ENCODE measurements at regions not wholly inside any gene's neighbourhood (a gene's known extent, or its start where the extent isn't known, plus 50 kb on each side); places are given as distances from the start of the nearest gene placed in this dataset.
"Not testable (repeated sequence)": the region's sequence is repeated elsewhere in the genome, so short reads cannot be mapped to it uniquely, and the experiment has no call there.

DNA sequence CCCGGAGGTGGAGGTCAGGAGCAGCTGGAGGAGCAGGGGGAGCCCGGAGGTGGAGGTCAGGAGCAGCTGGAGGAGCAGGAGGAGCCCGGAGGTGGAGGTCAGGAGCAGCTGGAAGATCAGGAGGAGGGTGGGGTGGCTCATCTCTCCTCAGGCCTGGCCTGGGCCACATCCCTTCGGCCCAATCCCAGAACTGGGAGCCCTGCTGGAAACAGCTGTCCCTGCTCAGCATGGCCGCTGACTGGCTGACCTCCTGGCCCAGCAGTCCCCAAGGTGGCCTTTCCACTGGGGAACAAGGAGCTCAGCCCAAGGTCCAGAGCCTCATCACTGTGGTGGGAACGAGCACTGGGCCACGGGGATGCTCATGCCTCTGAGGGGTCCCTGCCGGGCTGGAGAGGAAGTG, 66.6 kb upstream of the LAPTM4A start:
- Histone ChIP-seq H3K4me3 (ENCODE audit: low read depth in 1 of 2, low read length in 2 of 2) (no peak overlapping the region), H3K4me1 (ENCODE audit: control insufficient read depth in 1 of 2, insufficient read depth in 2 of 2, low read length in 2 of 2) (peaks cover 0 to 3% of the 10 kb centered on the region in 2 donors), H3K27me3 (ENCODE audit: low read depth, low read length) (no peaks in the 10 kb centered on the region), H3K36me3 (ENCODE audit: control insufficient read depth in 1 of 2, insufficient read depth in 2 of 2, low read length in 2 of 2) (no peaks in the 10 kb centered on the region), H3K27ac (ENCODE audit: low read length) (no peak overlapping the region), H3K9me3 (ENCODE audit: control insufficient read depth in 1 of 2, low read length in 2 of 2) (no peaks in the 10 kb centered on the region)

DNA sequence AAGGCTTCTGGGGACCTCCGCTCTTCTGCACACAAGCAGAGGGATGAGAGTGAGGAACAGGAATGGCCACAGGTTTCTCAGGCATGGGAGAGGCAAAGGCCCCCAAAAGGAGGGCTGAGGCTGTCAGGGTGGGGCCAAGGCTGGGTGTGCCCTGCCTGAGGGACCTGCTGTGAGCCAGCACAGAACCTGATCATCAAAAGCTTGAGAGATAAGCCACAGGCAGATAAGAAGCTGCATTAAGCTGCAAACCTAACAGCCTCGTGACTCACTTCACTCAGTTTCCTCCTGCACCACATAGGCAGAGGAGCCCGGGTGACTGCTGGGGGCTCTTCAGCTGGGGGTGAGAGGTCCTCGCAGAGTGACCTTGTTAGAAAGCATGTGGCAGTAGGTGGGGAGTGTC, 64.5 kb upstream of the LAPTM4A start:
- Histone ChIP-seq H3K4me1 (ENCODE audit: control insufficient read depth in 1 of 2, insufficient read depth in 2 of 2, low read length in 2 of 2) (peaks cover 0 to 3% of the 10 kb centered on the region in 2 donors), H3K27ac (ENCODE audit: low read length) (no peak overlapping the region), H3K36me3 (ENCODE audit: control insufficient read depth in 1 of 2, insufficient read depth in 2 of 2, low read length in 2 of 2) (no peaks in the 10 kb centered on the region), H3K9me3 (ENCODE audit: control insufficient read depth in 1 of 2, low read length in 2 of 2) (no peaks in the 10 kb centered on the region), H3K27me3 (ENCODE audit: low read depth, low read length) (no peaks in the 10 kb centered on the region), H3K4me3 (ENCODE audit: low read depth in 1 of 2, low read length in 2 of 2) (no peak overlapping the region)

- peaks cover 0 to 4% of the 10 kb centered on the region in 2 donors for H3K9me3 ChIP-seq (ENCODE audit: control insufficient read depth in 1 of 2, low read length in 2 of 2)
- no peaks in the 10 kb centered on the region for H3K36me3 ChIP-seq (ENCODE audit: control insufficient read depth in 1 of 2, insufficient read depth in 2 of 2, low read length in 2 of 2)
- H3K27ac ChIP-seq (ENCODE audit: low read length), result no peak overlapping the region
- H3K27me3 ChIP-seq (ENCODE audit: low read depth, low read length), result no peaks in the 10 kb centered on the region
- H3K4me3 ChIP-seq (ENCODE audit: low read depth in 1 of 2, low read length in 2 of 2), result no peak overlapping the region
- peaks cover 0 to 3% of the 10 kb centered on the region in 2 donors for H3K4me1 ChIP-seq (ENCODE audit: control insufficient read depth in 1 of 2, insufficient read depth in 2 of 2, low read length in 2 of 2)
These were observed 63.9 kb upstream of the LAPTM4A start for GRCh38 chr2:20115374-20115773.

DNA sequence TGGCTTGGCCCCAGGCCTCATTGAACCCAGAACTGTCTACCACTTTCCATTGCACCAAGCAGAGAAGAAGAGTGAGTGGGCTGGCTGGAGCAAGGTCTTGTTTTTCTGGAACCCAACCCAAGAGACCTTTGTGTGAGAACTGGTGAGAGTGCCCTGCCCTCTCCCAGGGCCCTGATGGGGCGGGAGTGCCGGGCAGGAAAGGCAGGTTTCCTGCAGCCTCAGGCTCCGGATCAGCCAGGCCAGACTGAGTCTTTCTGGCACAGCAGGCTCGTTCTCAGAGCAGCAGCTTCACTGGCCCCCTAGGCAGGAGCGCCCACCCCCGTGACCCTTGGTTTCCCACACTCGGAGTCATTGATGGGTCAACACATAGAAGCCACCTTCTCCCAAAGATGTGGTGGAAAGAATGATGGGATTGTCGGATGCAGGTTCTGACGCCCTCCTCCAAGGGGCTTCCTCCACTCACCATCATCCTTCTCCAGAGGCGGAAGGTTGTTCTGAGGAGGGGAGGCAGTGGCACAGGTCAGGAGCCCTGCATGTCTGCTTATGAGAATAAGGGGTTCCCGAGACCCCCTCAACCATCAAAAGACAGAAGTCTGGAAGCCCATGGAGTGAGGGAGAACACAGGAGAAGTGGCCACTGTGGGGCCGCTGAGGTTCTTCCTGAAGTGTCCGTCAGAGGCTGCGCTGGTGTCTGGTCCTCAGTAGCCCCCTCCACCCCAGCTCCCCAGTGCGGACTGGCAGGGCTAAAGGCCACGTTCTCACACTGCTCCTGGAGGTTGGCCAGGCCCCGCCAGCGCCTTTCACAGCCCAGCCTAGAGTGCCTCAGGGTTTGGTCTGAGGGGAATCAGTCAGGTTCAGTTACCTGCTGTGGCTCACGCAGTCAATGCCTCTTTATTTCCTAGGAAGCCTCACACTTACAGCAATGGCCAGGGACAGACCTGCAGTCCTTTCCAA, 62.8 kb upstream of the LAPTM4A start:
- H3K4me3 ChIP-seq (ENCODE audit: low read depth in 1 of 2, low read length in 2 of 2), result no peak overlapping the region
- H3K4me1 ChIP-seq (ENCODE audit: control insufficient read depth in 1 of 2, insufficient read depth in 2 of 2, low read length in 2 of 2), result peaks cover 0 to 3% of the 10 kb centered on the region in 2 donors
- peaks cover 0 to 7% of the 10 kb centered on the region in 2 donors for H3K9me3 ChIP-seq (ENCODE audit: control insufficient read depth in 1 of 2, low read length in 2 of 2)
- H3K27ac ChIP-seq (ENCODE audit: low read length), result no peak overlapping the region
- H3K36me3 ChIP-seq (ENCODE audit: control insufficient read depth in 1 of 2, insufficient read depth in 2 of 2, low read length in 2 of 2), result no peaks in the 10 kb centered on the region
- H3K27me3 ChIP-seq (ENCODE audit: low read depth, low read length), result no peaks in the 10 kb centered on the region

- Histone ChIP-seq H3K4me3 (ENCODE audit: low read depth in 1 of 2, low read length in 2 of 2) (no peak overlapping the region), H3K27me3 (ENCODE audit: low read depth, low read length) (no peaks in the 10 kb centered on the region), H3K36me3 (ENCODE audit: control insufficient read depth in 1 of 2, insufficient read depth in 2 of 2, low read length in 2 of 2) (no peaks in the 10 kb centered on the region), H3K9me3 (ENCODE audit: control insufficient read depth in 1 of 2, low read length in 2 of 2) (peaks cover 0 to 7% of the 10 kb centered on the region in 2 donors), H3K4me1 (ENCODE audit: control insufficient read depth in 1 of 2, insufficient read depth in 2 of 2, low read length in 2 of 2) (peaks cover 0 to 3% of the 10 kb centered on the region in 2 donors), H3K27ac (ENCODE audit: low read length) (no peak overlapping the region)
These were observed 61.8 kb upstream of the LAPTM4A start for GRCh38 chr2:20113004-20113796.

DNA sequence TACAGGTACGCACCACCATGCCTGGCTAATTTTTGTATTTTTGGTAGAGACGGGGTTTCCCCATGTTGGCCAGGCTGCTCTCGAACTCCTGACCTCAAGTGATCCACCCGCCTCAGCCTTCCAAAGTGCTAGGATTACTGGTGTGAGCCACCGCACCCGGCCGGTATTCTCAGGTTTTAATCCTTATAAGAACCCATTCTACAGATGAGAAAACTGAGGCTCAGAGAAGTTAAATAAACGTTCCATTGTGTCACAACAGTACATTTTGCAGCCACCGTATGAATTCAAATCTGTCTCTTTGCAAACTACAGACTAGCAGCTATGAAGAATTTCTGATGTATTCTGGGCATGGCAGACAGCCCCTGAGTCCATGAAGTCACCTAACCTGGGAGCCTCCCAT, 60.9 kb upstream of the LAPTM4A start:
- not testable (repeated sequence) for H3K36me3 ChIP-seq (ENCODE audit: control insufficient read depth in 1 of 2, insufficient read depth in 2 of 2, low read length in 2 of 2); H3K4me3 ChIP-seq (ENCODE audit: low read depth in 1 of 2, low read length in 2 of 2); H3K27me3 ChIP-seq (ENCODE audit: low read depth, low read length); H3K4me1 ChIP-seq (ENCODE audit: control insufficient read depth in 1 of 2, insufficient read depth in 2 of 2, low read length in 2 of 2); H3K9me3 ChIP-seq (ENCODE audit: control insufficient read depth in 1 of 2, low read length in 2 of 2); H3K27ac ChIP-seq (ENCODE audit: low read length)

GRCh38 chr2:20111311-20112131, 60.1 kb upstream of the LAPTM4A start:
- Histone ChIP-seq H3K36me3 (ENCODE audit: control insufficient read depth in 1 of 2, insufficient read depth in 2 of 2, low read length in 2 of 2) (no peaks in the 10 kb centered on the region), H3K27me3 (ENCODE audit: low read depth, low read length) (no peaks in the 10 kb centered on the region), H3K4me1 (ENCODE audit: control insufficient read depth in 1 of 2, insufficient read depth in 2 of 2, low read length in 2 of 2) (peaks cover 0 to 3% of the 10 kb centered on the region in 2 donors), H3K4me3 (ENCODE audit: low read depth in 1 of 2, low read length in 2 of 2) (no peak overlapping the region), H3K9me3 (ENCODE audit: control insufficient read depth in 1 of 2, low read length in 2 of 2) (peaks cover 0 to 7% of the 10 kb centered on the region in 2 donors), H3K27ac (ENCODE audit: low read length) (no peak overlapping the region)

DNA sequence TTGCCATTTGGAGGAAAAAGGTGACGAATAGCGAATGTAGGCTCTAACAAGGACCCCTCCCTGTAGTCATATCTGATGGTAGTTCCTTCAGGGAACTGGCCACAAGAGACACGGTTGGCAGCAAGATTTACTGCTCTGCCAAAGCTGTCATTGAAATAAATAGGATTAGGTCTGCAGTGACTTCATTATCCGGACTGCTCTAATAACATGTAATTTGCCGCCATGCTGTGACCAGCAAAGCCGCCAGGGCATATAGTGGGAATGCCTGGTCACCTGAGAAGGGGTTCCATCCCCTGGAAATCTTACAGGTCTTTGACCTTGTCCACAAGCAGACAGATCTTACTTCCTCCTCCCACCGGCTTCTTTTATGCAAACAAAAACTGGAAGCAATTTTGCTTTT, 59.4 kb upstream of the LAPTM4A start:
- Histone ChIP-seq H3K9me3 (ENCODE audit: control insufficient read depth in 1 of 2, low read length in 2 of 2) (peaks cover 0 to 7% of the 10 kb centered on the region in 2 donors), H3K4me3 (ENCODE audit: low read depth in 1 of 2, low read length in 2 of 2) (no peak overlapping the region), H3K4me1 (ENCODE audit: control insufficient read depth in 1 of 2, insufficient read depth in 2 of 2, low read length in 2 of 2) (peaks cover 0 to 3% of the 10 kb centered on the region in 2 donors), H3K27me3 (ENCODE audit: low read depth, low read length) (no peaks in the 10 kb centered on the region), H3K36me3 (ENCODE audit: control insufficient read depth in 1 of 2, insufficient read depth in 2 of 2, low read length in 2 of 2) (no peaks in the 10 kb centered on the region), H3K27ac (ENCODE audit: low read length) (no peak overlapping the region)

DNA sequence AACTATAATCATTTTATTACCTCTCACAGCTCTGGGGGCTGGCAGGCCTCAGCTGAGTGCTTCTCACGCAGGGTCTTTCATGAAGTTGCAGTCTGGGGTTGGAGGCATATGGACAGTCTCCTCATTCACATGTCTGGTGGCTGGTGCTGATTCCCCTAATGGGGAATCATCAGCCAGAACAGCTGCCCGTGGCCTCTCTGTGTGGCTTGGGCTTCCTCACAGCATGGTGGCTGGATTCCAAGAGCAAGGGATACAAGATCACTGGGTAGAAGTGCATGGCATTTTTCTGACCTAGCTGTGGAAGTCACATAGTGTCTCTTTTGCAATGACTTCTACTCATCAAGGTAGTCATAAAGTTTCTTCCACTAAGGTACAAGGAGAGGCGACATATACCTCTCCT, 59.0 kb upstream of the LAPTM4A start:
- Histone ChIP-seq H3K27ac (ENCODE audit: low read length) (no peak overlapping the region), H3K4me3 (ENCODE audit: low read depth in 1 of 2, low read length in 2 of 2) (no peak overlapping the region), H3K27me3 (ENCODE audit: low read depth, low read length) (no peaks in the 10 kb centered on the region), H3K9me3 (ENCODE audit: control insufficient read depth in 1 of 2, low read length in 2 of 2) (peaks cover 0 to 7% of the 10 kb centered on the region in 2 donors), H3K4me1 (ENCODE audit: control insufficient read depth in 1 of 2, insufficient read depth in 2 of 2, low read length in 2 of 2) (peaks cover 0 to 3% of the 10 kb centered on the region in 2 donors), H3K36me3 (ENCODE audit: control insufficient read depth in 1 of 2, insufficient read depth in 2 of 2, low read length in 2 of 2) (no peaks in the 10 kb centered on the region)

- Histone ChIP-seq H3K4me1 (ENCODE audit: control insufficient read depth in 1 of 2, insufficient read depth in 2 of 2, low read length in 2 of 2) (no peaks in the 10 kb centered on the region), H3K9me3 (ENCODE audit: control insufficient read depth in 1 of 2, low read length in 2 of 2) (peaks cover 0 to 7% of the 10 kb centered on the region in 2 donors), H3K27ac (ENCODE audit: low read length) (no peak overlapping the region), H3K27me3 (ENCODE audit: low read depth, low read length) (no peaks in the 10 kb centered on the region), H3K4me3 (ENCODE audit: low read depth in 1 of 2, low read length in 2 of 2) (no peak overlapping the region), H3K36me3 (ENCODE audit: control insufficient read depth in 1 of 2, insufficient read depth in 2 of 2, low read length in 2 of 2) (no peaks in the 10 kb centered on the region)
These were observed 57.4 kb upstream of the LAPTM4A start for GRCh38 chr2:20108655-20109396.
